ENCODE measurements at regions not wholly inside any gene's neighbourhood (a gene's known extent, or its start where the extent isn't known, plus 50 kb on each side); places are given as distances from the start of the nearest gene placed in this dataset.
A peak's percentile ranks its signal among the peaks of the same experiment; 100 is the strongest.

DNA sequence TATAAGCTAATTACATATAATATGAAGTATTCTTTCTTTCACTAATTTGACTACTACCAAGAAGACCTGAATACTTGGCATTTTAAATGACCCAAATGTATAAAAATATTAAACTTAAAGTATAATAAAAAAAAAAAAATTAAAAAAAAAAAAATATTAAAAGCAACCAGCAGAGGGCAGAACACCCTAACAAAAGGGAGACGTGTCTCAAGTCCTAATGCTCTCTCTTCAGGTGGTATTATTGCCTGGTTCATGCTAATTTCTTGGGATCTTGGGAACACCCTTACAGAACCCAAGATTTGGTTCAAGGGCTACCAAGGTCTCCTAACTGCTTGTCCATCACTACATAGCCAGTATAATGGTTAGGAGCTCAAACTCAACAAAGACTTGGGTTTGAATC lies 754.8 kb downstream of the RAB28 start:
- ATAC-seq (ENCODE audit: low read depth): peak; percentile 32; the same call in 1 of the 2 replicates
- BruUV-seq (replicated peaks): no TSS peak

More for the DNA sequence above, 754.8 kb downstream of the RAB28 start:
- CTCF ChIA-PET: no interaction called here
- Histone ChIP-seq H3K18ac (ENCODE audit: low read depth, low read length) (no peak overlapping the region), H3K9me1 (ENCODE audit: insufficient read depth, low read length) (no peaks in the 10 kb centered on the region), H3K4ac (ENCODE audit: low read depth, low read length) (no peak overlapping the region), H4K20me1 (ENCODE audit: insufficient read depth, low read length) (no peaks in the 10 kb centered on the region), H4K8ac (ENCODE audit: low read depth in 2 of 2, low read length in 2 of 2) (no peak overlapping the region), H2BK120ac (ENCODE audit: low read depth, low read length) (no peak overlapping the region), H2BK20ac (ENCODE audit: low read depth, low read length) (no peak overlapping the region), H2AK5ac (ENCODE audit: low read depth, low read length) (no peak overlapping the region), H3K9me3 (ENCODE audit: control insufficient read depth, insufficient read depth, low read length) (no peaks in the 10 kb centered on the region), H4K91ac (ENCODE audit: insufficient read depth, low read depth, low read length) (no peak overlapping the region), H2AK9ac (replicated peaks; ENCODE audit: low read depth, low read length, poor library complexity) (no peak overlapping the region), H3K56ac (ENCODE audit: extremely low read depth, insufficient read depth, low read length) (no peak overlapping the region), H3K23ac (ENCODE audit: low read depth, low read length) (no peak overlapping the region), H3K4me2 (ENCODE audit: low read depth, low read length) (no peak overlapping the region), H2BK5ac (ENCODE audit: low read depth, low read length, poor library complexity, severe bottlenecking) (no peak overlapping the region), H4K5ac (ENCODE audit: low read depth, low read length) (no peak overlapping the region), H3K36me3 (ENCODE audit: control insufficient read depth, insufficient read depth, low read length) (no peaks in the 10 kb centered on the region), H3K4me1 (ENCODE audit: control insufficient read depth, insufficient read depth, low read length) (no peaks in the 10 kb centered on the region), H2AFZ (replicated peaks; ENCODE audit: low read length, poor library complexity) (no peak overlapping the region), H3K9ac (ENCODE audit: low read depth, low read length) (no peak overlapping the region), H3K79me1 (ENCODE audit: low read depth in 1 of 2, low read length in 2 of 2) (no peaks in the 10 kb centered on the region), H3K27me3 (ENCODE audit: control insufficient read depth, insufficient read depth, low read length) (no peaks in the 10 kb centered on the region), H2BK15ac (ENCODE audit: low read depth, low read length) (no peak overlapping the region), H3K14ac (replicated peaks; ENCODE audit: low read depth, low read length) (no peak overlapping the region), H3K27ac (ENCODE audit: insufficient read depth, low read length) (no peak overlapping the region), H3K4me3 (ENCODE audit: insufficient read depth, low read depth, low read length) (no peak overlapping the region)
- peak; percentile 34; the same call in 1 of the 2 replicates for TF ChIP-seq SMC3 (IDR thresholded peaks at IDR 0.05; ENCODE audit: low read depth, low read length)
- no peak for TF ChIP-seq RFX5 (IDR thresholded peaks at IDR 0.05; ENCODE audit: low read depth, low read length)
- TF ChIP-seq, protein P1, sequence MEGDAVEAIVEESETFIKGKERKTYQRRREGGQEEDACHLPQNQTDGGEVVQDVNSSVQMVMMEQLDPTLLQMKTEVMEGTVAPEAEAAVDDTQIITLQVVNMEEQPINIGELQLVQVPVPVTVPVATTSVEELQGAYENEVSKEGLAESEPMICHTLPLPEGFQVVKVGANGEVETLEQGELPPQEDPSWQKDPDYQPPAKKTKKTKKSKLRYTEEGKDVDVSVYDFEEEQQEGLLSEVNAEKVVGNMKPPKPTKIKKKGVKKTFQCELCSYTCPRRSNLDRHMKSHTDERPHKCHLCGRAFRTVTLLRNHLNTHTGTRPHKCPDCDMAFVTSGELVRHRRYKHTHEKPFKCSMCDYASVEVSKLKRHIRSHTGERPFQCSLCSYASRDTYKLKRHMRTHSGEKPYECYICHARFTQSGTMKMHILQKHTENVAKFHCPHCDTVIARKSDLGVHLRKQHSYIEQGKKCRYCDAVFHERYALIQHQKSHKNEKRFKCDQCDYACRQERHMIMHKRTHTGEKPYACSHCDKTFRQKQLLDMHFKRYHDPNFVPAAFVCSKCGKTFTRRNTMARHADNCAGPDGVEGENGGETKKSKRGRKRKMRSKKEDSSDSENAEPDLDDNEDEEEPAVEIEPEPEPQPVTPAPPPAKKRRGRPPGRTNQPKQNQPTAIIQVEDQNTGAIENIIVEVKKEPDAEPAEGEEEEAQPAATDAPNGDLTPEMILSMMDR (conservative IDR thresholded peaks at IDR 0.05; ENCODE audit: low read depth, low read length): peak; percentile 46
- no peak for TF ChIP-seq MXI1 (IDR thresholded peaks at IDR 0.05; ENCODE audit: borderline replicate concordance, low read depth, low read length)
- TF ChIP-seq RAD21 (IDR thresholded peaks at IDR 0.05; ENCODE audit: low read length): peak; percentile 58
- intact Hi-C loops (cut with micrococcal nuclease): loop anchor here (1.0 kb wide), 1 partner anchor 820 kb away; no protein-coding TSS in a partner anchor
- WGBS, 2 experiments (ENCODE audit: extremely low coverage in 2 of 2, insufficient read length in 1 of 2): no CpG with 5 or more reads among the region's 1 CpG
- POLR2A ChIA-PET (ENCODE audit: unreplicated experiment): no interaction called here
- in situ Hi-C loops (cut with MboI; ENCODE audit: low sequenced_read_pairs): no loop called here
- DNase-seq: peak; percentile 15
- dilution Hi-C loops (cut with HindIII; ENCODE audit: low sequenced_read_pairs, unreplicated experiment): no loop called here
